Astrocyte (in vitro differentiated cells and primary cell): ENCODE measurements at regions not wholly inside any gene's neighbourhood (a gene's known extent, or its start where the extent isn't known, plus 50 kb on each side); places are given as distances from the start of the nearest gene placed in this dataset.

Experiments
- EZH2 ChIP-seq: IDR thresholded peaks from 2 replicates; pipeline ENCODE4 v1.6.1; 2012; ENCODE audit warnings: mild to moderate bottlenecking, low read length, inconsistent platforms; ENCODE audit not compliant: insufficient read depth
- TF ChIP-seq, protein P1 (sequence below): IDR thresholded peaks from 2 replicates; pipeline ENCODE4 v1.5.1; 2011; ENCODE audit warnings: low read depth, mild to moderate bottlenecking, inconsistent platforms, low read length, moderate library complexity; ENCODE audit not compliant: insufficient read depth

DNA sequence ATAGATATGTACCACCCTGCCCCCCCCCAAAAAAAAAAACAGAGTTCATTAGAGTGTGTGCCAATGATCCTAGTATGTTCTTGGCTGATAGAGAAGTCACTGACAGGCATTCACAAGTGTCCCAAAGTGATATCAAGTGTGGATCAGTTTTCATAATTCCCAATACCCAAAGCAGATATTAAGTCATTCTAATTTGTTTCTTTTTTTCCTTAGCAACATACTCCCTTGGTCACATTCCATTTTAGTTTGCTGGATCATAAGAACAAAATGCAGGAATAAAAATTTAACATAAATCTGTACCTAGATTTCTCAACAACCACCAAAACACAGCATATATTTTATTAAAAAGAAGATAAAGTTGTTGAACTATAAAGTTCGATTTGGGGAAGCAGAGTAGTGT, 129.8 kb upstream of the PALMD start:
- no peak for TF ChIP-seq EZH2
- TF ChIP-seq, protein P1, sequence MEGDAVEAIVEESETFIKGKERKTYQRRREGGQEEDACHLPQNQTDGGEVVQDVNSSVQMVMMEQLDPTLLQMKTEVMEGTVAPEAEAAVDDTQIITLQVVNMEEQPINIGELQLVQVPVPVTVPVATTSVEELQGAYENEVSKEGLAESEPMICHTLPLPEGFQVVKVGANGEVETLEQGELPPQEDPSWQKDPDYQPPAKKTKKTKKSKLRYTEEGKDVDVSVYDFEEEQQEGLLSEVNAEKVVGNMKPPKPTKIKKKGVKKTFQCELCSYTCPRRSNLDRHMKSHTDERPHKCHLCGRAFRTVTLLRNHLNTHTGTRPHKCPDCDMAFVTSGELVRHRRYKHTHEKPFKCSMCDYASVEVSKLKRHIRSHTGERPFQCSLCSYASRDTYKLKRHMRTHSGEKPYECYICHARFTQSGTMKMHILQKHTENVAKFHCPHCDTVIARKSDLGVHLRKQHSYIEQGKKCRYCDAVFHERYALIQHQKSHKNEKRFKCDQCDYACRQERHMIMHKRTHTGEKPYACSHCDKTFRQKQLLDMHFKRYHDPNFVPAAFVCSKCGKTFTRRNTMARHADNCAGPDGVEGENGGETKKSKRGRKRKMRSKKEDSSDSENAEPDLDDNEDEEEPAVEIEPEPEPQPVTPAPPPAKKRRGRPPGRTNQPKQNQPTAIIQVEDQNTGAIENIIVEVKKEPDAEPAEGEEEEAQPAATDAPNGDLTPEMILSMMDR = no peak
